Panc1 (cell line): ENCODE measurements at regions not wholly inside any gene's neighbourhood (a gene's known extent, or its start where the extent isn't known, plus 50 kb on each side); places are given as distances from the start of the nearest gene placed in this dataset.

ENCODE experiments used
- ATAC-seq: fragments of 200-7000 bp; cut with Tn5 transposase; 2 replicates; pipeline ENCODE4 v1.9.1; 2020; ENCODE audit warnings: mild to moderate bottlenecking, moderate library complexity
- BruUV-seq: library from RNA; stranded (reverse); fragments of 400-500 nt; replicated peaks from 2 replicates; lab custom pipeline; 2021; lab: Mats Ljungman, UMichigan
- CTCF ChIA-PET: fragments of 300-600 bp; sonication (Branson Sonifier 250); formaldehyde crosslinking; loops from one replicate; lab custom pipeline; 2022; ENCODE audit warnings: antibody characterized with exemption; lab: Charles Lee
- POLR2A ChIA-PET: fragments of 300-600 bp; sonication (Branson Sonifier 250); formaldehyde crosslinking; loops from one replicate; lab custom pipeline; 2022; ENCODE audit warnings: antibody characterized with exemption; lab: Charles Lee
- DNase-seq: peaks from one replicate; pipeline ENCODE4 v3.0.0-alpha.2; 2010; ENCODE audit warnings: low read depth, low spot score
- H3K27ac ChIP-seq: 2 replicates; pipeline ENCODE4 v1.5.1; 2011; ENCODE audit warnings: mild to moderate bottlenecking, low read length, inconsistent platforms
- H3K27me3 ChIP-seq: fragments of 200-500 bp; sonication (Bioruptor generic); 2 replicates; pipeline ENCODE4 v1.6.0; 2014; ENCODE audit warnings: low read length, inconsistent platforms; ENCODE audit not compliant: control insufficient read depth, insufficient read depth
- H3K36me3 ChIP-seq: fragments of 200-500 bp; sonication (Bioruptor generic); 2 replicates; pipeline ENCODE4 v1.5.1; 2014; ENCODE audit warnings: inconsistent platforms, mild to moderate bottlenecking, low read length, moderate library complexity; ENCODE audit not compliant: control insufficient read depth, insufficient read depth
- H3K4me1 ChIP-seq: 2 replicates; pipeline ENCODE4 v1.5.1; 2011; ENCODE audit warnings: inconsistent platforms, mild to moderate bottlenecking, low read length, moderate library complexity; ENCODE audit not compliant: control insufficient read depth, insufficient read depth
- H3K4me3 ChIP-seq, 2 experiments: 2 replicates each; pipeline ENCODE4 v1.5.1; 2011 to 2012; ENCODE audit warnings: low read depth in 2 of 2, low read length in 2 of 2, mild to moderate bottlenecking in 2 of 2, inconsistent platforms in 1 of 2, moderate library complexity in 1 of 2
- H3K9me3 ChIP-seq: fragments of 200-500 bp; sonication (Bioruptor generic); 2 replicates; pipeline ENCODE4 v1.5.1; 2014; ENCODE audit warnings: low read depth, mild to moderate bottlenecking, inconsistent platforms, low read length, moderate library complexity; ENCODE audit not compliant: control insufficient read depth, insufficient read depth
- CTCF ChIP-seq: fragments of 450-650 bp; IDR thresholded peaks from 2 replicates; pipeline ENCODE4 v1.5.1; 2017; ENCODE audit warnings: mild to moderate bottlenecking
- SIN3A ChIP-seq: IDR thresholded peaks from 2 replicates; pipeline ENCODE4 v1.6.1; 2012; ENCODE audit warnings: low read depth, mild to moderate bottlenecking, low read length, moderate library complexity, borderline replicate concordance; ENCODE audit not compliant: insufficient read depth
- in situ Hi-C: cut with HindIII; loops from 2 replicates; pipeline ENCODE4 v1.10.0; 2016; ENCODE audit warnings: low sequenced_read_pairs, low pct_unique_long_range_greater_than_20kb
- intact Hi-C: fragments of 100-400 bp; cut with micrococcal nuclease; formaldehyde crosslinking; loops from one replicate; pipeline ENCODE4 v1.10.0; 2022; ENCODE audit not compliant: unreplicated experiment
- TF ChIP-seq, protein P1 (sequence below), 2 experiments: IDR thresholded peaks; 2 replicates each; pipeline ENCODE4 v1.6.1; 2011 to 2012; ENCODE audit warnings: low read depth in 2 of 2, control low read depth in 1 of 2, low read length in 1 of 2, mild to moderate bottlenecking in 1 of 2, moderate library complexity in 1 of 2; ENCODE audit not compliant: insufficient read depth in 1 of 2

GRCh38 chr11:119518746-119519730 is 96.1 kb upstream of the THY1 start:
- peaks cover 20% of the 10 kb centered on the region for H3K27me3 ChIP-seq
- ATAC-seq (no peak), DNase-seq (no peak)
- no TSS peak for BruUV-seq
- H3K4me1 ChIP-seq = no peaks in the 10 kb centered on the region
- H3K4me3 ChIP-seq = no peak overlapping the region
- in situ Hi-C loops = no loop called here
- H3K9me3 ChIP-seq = no peaks in the 10 kb centered on the region
- POLR2A ChIA-PET = no interaction called here
- CTCF ChIA-PET = no interaction called here
- intact Hi-C loops = no loop called here
- no peaks in the 10 kb centered on the region for H3K36me3 ChIP-seq
- TF ChIP-seq, protein P1, sequence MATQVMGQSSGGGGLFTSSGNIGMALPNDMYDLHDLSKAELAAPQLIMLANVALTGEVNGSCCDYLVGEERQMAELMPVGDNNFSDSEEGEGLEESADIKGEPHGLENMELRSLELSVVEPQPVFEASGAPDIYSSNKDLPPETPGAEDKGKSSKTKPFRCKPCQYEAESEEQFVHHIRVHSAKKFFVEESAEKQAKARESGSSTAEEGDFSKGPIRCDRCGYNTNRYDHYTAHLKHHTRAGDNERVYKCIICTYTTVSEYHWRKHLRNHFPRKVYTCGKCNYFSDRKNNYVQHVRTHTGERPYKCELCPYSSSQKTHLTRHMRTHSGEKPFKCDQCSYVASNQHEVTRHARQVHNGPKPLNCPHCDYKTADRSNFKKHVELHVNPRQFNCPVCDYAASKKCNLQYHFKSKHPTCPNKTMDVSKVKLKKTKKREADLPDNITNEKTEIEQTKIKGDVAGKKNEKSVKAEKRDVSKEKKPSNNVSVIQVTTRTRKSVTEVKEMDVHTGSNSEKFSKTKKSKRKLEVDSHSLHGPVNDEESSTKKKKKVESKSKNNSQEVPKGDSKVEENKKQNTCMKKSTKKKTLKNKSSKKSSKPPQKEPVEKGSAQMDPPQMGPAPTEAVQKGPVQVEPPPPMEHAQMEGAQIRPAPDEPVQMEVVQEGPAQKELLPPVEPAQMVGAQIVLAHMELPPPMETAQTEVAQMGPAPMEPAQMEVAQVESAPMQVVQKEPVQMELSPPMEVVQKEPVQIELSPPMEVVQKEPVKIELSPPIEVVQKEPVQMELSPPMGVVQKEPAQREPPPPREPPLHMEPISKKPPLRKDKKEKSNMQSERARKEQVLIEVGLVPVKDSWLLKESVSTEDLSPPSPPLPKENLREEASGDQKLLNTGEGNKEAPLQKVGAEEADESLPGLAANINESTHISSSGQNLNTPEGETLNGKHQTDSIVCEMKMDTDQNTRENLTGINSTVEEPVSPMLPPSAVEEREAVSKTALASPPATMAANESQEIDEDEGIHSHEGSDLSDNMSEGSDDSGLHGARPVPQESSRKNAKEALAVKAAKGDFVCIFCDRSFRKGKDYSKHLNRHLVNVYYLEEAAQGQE (IDR thresholded peaks at IDR 0.05; ENCODE audit: insufficient read depth in 1 of 2, low read depth in 2 of 2, low read length in 1 of 2) = peak; percentile 85 to 87
- TF ChIP-seq SIN3A = no peak
- no peak for TF ChIP-seq CTCF
- H3K27ac ChIP-seq = no peak overlapping the region

GRCh38 chr11:119515771-119516400 is 92.9 kb upstream of the THY1 start:
- BruUV-seq = no TSS peak
- Histone ChIP-seq H3K27me3 (peaks cover 20% of the 10 kb centered on the region), H3K36me3 (no peaks in the 10 kb centered on the region), H3K27ac (no peak overlapping the region), H3K9me3 (no peaks in the 10 kb centered on the region), H3K4me3 (no peak overlapping the region), H3K4me1 (no peaks in the 10 kb centered on the region)
- CTCF ChIA-PET = no interaction called here
- TF ChIP-seq SIN3A = no peak
- TF ChIP-seq CTCF = no peak
- ATAC-seq = no peak
- POLR2A ChIA-PET = no interaction called here
- no peak for DNase-seq
- in situ Hi-C loops (no loop called here), intact Hi-C loops (no loop called here)
